HL-60/S4 treated with retinoic acid at 250 ng/mL for 4 days and 3 days (cell line): ENCODE measurements at regions not wholly inside any gene's neighbourhood (a gene's known extent, or its start where the extent isn't known, plus 50 kb on each side); places are given as distances from the start of the nearest gene placed in this dataset.
"Not testable (repeated sequence)": the region's sequence is repeated elsewhere in the genome, so short reads cannot be mapped to it uniquely, and the experiment has no call there.

ENCODE experiments used
- in situ Hi-C: fragments of 300-500 bp; cut with MboI; formaldehyde crosslinking; loops from 2 replicates; pipeline ENCODE4 v1.7.0; 2022; ENCODE audit warnings: low sequenced_read_pairs

DNA sequence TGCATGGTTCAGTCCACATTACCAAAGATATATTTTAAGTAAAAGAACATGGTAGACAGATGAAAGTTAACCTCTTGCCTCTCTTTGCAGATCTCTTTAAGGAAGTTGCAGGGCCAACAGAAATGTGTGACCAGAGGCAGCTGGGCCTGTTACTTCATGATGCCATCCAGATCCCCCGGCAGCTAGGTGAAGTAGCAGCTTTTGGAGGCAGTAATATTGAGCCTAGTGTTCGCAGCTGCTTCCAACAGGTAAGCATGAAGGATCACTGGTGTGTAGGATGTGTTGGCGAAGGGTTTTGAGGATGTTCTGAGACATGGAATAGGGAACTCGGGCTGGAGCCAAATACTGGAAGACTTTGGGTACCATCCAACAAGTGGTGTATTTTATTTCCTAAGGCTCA, 508.6 kb downstream of the UTRN start:
- in situ Hi-C loops, result no loop called here

DNA sequence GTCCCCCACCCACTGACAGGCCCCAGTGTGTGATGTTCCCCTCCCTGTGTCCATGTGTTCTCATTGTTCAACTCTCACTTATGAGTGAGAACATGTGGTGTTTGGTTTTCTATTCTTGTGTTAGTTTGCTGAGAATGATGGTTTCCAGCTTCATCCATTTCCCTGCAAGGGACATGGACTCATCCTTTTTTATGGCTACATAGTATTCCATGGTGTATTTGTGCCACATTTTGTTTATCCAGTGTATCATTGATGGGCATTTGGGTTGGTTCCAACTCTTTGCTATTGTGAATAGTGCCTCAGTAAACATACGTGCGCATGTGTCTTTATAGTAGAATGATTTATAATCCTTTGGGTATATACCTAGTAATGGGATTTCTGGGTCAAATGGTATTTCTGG, 509.9 kb downstream of the UTRN start:
- in situ Hi-C loops, result not testable (repeated sequence)

DNA sequence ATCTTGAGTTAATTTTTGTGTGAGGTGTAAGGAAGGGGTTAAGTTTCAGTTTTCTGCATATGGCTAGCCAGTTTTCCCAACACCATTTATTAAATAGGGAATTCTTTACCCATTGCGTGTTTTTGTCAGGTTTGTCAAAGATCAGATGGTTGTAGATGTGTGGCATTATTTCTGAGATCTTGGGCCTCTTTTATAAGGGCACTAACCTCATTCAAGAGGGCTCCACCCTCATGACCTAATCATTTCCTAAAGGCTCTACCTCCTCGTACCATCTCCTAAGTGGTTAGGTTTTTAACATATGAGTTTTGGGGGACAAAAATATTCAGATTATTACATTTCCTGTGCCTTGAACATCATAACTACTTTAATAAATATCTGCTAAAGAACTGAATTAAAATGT, 510.9 kb downstream of the UTRN start:
- in situ Hi-C loops, result no loop called here

DNA sequence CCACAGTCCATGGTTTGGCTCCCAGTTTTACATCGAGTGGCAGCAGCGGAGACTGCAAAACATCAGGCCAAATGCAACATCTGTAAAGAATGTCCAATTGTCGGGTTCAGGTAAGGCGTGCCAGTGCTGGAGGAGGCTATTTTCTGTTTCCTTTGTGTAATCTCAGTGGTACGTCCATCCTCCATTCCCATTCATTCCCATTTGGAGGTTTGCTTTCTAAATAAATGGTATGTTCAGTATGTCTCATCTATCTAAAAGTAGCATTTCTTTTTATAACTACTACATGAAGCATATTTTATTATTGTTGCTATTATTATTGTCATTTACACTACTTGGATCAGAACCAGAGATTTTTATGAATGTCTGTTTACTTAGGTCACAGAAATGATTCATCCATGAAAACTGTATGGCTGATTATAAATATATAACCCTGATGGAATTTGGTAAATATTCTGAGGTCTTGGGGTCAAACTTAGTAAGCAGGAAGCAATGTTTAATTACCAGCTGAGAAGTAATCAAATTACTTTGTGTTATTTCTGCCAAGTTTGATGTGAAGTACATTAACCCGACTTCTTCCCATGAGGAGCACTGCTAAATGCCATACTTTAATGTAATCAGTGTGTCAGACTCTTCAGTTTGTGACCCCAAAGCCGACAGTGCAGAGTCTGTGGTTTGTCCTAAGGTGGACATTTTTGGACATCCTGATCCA, 512.9 kb downstream of the UTRN start:
- in situ Hi-C loops, result no loop called here

DNA sequence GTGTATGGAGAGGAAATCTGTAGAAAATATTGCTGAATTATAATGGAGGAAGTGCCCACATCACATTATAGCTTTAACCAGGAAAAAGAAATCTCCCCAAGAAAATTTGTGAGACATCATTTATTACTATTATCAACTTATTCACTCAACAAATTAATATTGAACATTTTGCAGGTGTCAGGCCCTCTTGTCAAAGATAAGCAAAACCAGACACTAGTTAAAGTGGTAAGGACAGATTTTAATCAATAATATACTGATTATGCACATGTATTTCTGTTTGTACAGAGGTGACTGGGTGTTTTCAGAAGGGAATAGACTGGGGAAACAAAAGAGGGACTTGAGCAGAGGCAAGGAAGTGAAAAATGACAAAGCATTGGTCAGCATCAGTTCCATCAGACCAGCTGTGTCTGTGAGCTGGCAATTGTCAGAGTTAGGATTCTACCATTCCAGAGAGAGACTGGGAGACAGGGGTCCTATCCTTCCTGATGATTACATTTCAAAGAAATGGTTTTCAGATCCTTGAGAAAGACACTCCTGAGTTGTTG, 519.2 kb downstream of the UTRN start:
- in situ Hi-C loops, result no loop called here

DNA sequence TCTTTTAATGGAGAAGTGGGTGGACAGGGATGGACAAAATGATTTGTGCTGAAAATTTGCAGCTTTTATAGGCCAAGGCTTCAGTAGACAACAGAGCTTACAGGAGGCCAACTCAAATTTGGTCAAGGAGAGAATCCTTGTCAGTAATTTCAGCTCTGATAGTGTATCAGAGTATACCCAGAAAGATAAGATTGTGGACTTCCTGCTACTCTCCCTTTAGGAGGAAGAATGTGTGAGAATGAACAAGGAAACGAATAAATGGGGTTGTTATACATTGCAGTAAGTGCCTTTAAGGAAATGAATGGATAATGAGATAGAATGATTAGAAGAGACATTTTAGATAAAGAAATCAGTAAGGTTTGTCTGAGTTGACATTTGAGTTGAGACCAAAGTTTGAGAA, 519.9 kb downstream of the UTRN start:
- in situ Hi-C loops, result no loop called here

DNA sequence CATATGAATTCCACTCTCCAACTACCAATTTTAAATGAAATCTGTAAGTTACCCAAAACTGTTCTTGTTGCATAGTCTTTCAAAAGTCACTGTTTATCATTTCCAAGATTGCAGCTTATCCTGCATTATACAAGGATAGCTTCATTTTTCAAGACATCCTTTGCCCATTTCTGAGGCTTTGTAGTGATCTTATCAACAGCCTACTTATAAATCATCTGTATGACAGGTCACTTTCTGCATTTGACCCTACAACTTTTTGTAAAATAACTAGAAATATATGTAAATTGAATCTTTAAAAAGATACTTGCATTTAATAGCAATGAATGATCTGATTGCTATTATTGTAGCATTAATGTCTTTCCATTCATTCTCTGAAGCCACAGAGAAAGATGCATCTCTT, 521.1 kb downstream of the UTRN start:
- in situ Hi-C loops, result no loop called here

DNA sequence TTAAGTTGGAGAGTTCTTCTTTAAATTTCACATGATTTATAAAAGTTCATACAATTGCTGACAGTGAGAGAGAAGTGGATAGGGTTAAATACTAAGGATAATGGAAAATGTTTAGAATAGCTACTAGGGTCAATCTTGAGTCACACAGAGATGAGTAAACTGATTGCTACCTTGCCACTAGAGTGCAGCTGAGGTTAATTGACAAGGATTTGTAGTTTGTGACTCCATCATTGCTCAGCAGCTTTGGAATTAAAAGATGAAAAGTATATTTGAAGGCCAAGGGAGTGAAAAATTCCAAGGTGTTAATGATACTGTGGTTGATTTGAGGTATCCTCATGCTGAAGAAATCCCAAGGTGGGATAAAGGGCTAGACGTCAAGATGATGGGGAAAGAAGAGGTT, 524.0 kb downstream of the UTRN start:
- in situ Hi-C loops, result no loop called here

DNA sequence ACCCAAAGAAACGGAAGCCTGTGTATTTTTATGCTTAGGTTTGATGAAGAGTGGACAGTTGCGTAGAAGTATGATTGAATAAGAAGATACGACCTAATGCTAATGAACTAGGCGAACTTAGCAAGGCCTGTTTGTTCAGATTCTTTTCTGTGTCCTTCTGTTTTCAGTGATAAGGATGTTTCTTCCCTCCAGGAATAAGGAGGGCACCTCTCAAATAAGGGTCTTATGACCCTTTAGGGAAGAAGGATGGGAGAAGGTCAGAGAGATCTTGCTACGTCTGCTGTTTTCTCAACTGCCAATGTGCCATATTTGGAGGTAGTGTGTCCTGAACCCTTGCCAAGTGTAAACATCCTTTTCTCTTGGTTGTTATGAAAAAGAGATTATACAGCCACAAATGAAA, 524.8 kb downstream of the UTRN start:
- in situ Hi-C loops, result no loop called here

DNA sequence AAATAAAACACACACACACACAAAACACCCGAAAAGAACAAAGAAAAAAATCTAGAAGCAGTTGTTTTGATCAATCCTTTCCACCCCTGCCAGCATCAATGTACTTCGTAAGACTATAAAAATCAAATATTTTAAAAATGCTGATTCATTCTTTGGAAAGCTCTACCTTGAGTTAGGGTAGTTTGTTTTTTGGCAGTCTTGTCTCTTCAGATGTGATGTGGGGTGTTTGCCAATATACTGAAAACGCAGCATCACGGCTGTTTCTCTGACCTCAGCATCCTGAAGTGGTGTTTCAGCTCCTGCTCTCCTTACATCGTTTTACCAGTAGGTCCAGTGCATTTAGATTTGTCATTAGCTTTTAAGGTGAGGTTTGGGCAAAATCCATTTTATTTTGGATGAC, 526.0 kb downstream of the UTRN start:
- in situ Hi-C loops, result no loop called here

DNA sequence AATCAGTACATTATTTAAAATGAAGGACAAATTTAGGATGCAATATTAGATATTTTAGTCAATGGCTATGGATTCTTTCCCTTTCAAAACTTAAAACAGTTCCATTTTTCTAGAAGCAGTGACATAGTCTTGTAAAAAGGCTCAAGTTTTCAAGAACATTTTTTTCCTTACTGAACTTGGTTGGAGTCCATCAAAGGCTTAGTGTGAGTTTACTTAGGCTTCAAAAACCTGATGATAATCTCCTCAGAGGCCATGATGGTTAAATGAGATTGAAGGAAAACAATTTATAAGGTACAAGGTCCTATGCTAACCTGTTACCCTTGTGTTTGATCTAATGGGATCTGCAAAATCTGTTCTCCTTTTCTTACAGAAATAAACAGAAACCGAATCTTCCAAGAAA, 531.8 kb downstream of the UTRN start:
- in situ Hi-C loops, result no loop called here

DNA sequence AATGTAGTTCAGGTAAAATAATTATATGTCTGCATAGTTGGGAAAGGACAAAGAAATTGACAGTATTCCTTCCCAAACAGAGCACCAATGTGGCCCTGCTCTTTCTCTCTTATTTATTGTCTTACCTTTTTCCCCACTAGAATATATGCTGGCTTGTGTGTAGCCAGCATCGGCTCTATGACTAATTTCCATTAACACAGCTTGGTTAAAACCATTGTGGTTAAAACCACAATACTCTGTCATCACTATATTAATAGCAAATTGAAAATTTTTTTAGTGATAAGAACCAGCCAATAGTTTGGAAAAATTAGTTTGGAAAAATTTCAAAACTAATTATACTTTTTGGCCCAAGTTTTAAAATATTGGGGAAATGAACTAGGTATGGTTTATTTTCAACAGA, 535.1 kb downstream of the UTRN start:
- in situ Hi-C loops, result no loop called here

DNA sequence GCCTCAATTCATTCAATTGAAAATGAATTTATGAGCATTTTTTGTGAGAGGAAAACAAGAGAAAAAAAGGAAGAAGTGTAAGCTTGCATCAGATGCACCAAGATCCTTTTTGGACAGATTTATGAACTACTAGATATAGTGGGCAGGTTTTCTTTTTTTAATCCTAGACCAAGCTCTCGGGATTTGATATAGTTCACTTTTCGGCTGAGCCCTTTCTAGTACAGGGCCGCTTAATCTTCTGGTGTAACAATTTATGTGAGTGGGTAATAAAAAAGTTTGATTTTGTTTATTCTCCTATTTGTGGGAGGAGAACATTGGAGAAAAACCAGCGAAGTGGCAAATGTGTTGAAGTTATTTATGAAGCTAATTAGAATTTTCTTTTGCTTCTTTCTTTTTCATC, 538.0 kb downstream of the UTRN start:
- in situ Hi-C loops, result no loop called here

DNA sequence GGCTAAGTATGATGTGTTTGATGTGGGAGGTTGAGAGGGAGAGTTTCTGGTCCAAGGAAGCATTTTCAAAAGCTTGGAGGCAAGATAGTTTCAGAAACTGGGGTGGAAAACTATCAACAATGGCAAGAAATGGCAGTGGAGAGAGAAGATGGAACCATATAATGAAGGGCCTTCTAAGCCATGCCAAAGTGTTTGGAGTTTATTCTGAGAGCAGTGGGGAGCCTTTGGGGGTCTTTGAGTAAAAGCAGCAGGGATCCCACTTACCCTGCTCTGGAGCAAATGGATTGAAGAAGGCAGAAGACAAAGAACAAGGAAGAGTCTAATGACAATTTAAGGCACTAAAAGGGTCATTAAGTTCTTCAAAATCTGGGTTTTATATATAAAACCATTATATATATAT, 538.9 kb downstream of the UTRN start:
- in situ Hi-C loops, result no loop called here

DNA sequence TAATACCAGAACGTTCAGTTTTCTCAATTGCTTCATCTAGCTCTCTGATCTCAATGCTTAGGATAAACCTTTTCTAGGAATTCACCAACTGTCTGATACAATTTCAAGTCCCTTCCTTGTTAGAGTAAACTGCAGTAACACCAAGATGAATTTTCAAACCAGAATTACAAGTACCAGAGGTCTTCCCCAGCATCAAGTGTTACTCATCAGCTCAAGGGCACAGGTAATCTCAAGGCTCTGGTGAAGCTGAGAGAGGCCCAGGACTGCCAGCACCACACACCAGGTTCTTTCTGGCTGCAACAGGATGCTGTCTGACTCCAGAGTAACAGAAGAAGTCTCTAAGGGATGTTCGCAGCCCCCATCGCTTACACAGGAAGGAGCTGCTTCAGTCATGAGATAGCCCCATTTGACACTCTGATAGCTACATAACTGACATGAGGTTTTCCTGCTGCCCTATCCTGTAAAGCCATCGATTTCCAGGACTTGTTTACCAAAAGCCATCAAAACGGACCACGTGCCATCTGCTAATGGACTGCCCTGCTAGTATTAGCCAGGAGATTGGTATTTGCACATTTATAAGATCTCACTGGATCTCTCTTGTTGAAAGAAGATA, 549.4 kb downstream of the UTRN start:
- in situ Hi-C loops, result no loop called here

DNA sequence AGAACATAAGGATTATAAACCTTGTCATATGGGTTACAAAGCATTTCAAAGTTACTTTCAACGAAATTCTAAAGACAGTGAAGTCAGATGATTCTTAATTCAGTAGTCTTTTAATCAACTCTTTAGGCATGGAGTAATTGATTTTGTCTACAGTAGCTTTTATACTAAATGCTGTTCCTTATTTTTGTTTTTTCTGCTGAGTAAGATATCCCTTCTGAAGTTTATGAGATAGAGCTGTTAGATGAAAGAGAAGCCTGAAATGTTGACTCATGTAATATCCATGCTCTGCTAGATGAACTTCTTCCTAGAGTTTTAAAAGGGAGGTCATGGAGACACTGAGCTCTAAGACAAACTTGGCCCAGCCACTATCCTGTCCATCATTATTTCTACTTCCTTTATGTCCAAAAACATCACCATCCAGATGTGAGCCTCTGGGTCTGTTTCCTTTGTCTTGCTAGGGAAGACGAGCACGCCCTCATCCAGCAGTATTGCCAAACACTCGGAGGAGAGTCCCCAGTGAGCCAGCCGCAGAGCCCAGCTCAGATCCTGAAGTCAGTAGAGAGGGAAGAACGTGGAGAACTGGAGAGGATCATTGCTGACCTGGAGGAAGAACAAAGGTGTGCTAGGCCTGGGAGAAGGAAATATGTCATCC, 550.3 kb downstream of the UTRN start:
- in situ Hi-C loops, result no loop called here

DNA sequence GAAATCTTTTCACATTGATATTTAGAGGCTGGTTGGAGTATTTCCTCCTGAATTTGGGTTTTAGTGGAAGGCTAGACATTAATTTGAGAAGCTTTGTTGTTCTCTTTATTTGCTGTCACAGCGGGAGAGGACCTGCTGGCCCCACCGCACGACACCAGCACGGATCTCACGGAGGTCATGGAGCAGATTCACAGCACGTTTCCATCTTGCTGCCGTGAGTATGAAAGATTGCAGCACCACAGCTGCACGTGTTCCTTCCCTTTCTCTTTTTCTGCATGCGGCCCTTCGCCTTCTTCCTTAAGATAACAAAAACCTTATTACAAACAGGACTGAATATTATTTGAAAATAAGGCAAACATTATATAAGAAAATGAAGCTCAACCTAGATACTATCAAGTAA, 555.5 kb downstream of the UTRN start:
- in situ Hi-C loops, result no loop called here

DNA sequence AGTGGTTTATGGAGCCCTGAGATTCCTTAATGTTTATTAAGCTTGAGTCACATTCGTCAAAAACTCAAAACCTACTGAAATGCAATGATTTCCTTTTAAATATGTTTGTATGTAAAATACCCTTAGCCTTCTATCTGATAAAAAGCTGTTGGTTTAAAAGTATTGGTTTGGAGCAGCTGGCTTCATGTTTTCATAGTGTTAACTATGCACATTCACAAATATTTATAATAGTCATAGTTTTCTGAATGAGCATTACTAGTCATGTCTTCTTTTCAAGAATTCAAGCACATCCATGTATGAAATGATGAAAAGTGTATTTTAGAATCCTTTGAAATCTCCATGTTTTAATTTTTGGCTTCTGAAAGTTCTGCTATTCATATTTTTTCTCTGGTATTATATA, 558.6 kb downstream of the UTRN start:
- in situ Hi-C loops, result no loop called here

DNA sequence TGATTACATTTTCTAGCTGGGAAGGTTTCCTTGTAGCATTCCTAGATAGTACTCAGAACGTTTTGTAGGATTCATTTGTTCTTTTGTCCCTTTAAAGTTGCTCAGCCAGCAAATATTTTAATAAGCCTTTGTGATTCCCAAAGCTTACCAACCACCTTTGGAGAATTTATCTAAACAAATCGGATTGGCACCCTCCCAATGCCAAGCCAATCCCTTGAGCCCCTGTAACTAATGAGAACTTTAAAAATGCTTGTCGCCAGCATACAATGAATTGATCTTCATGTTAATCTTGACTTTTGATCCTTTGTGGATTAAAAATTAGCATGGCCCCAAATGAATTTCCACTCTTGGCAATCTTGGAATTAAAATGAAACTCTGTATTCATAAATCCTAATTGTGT, 559.5 kb downstream of the UTRN start:
- in situ Hi-C loops, result no loop called here

DNA sequence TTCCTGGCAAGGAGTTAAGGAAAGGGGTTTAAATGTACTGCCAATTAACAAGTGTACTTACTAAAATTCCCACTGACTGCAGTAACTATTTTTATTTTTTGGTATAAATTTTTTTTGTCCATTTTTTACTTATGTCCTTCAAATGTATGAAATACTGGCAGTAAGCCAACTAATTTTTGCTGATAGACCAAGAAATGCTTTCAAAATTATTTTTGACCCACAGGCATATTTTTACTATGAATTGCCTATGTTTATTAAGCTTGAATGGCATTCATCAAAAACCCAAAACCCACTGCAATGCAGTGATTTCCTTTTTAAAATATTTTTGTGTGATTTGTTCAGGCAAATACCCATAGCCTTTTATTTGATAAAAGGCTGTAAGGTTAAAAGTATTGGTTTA, 560.1 kb downstream of the UTRN start:
- in situ Hi-C loops, result no loop called here

DNA sequence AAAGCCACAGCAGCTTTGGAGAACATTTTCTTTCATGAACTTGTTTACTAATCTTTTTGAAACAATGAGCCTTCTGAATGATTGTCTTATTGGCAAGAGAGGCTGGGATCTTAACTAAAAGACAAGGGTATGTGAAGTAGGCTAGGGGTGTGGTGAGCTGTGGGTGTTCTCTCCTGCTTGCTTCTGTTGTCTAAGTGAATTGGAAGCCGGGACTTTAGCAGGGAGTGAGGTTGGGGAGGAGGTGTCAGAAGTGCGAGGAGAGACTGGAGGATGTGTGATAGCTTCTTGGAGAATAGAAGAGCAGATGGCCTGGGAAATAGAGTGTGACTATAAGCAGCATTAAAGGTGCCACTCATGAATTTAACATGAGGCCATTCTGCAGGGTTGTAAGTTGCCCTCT, 562.8 kb downstream of the UTRN start:
- in situ Hi-C loops, result no loop called here

DNA sequence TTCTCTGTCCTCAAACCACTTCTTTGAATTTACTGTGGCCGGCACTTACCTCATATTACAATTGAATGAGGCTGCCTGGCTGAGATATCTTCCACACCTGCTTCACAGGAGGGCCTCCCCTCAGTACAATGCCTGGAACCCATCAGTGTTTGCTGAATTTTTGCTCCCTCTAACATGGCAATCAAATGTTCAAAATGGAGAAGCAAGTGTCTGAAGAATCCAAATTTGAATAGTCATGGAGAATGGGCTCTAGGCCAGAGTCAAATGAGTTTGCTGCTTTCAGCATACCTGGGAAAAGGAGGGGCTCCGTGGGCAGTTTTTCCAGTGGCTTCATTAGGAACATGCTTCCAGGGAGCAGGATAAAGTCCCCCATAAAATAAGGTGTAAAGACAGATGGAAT, 564.8 kb downstream of the UTRN start:
- in situ Hi-C loops, result no loop called here
